Smooth muscle cell (in vitro differentiated cells): ENCODE measurements at regions not wholly inside any gene's neighbourhood (a gene's known extent, or its start where the extent isn't known, plus 50 kb on each side); places are given as distances from the start of the nearest gene placed in this dataset.

Experiments
- DNase-seq: peaks from one replicate; lab custom pipeline; 2025; ENCODE audit not compliant: unreplicated experiment; lab: John Stamatoyannopoulos, UW
- H2AFZ ChIP-seq: fragments of 200-600 bp; sonication (generic); 2 replicates; pipeline ENCODE4 v1.6.0; 2016; ENCODE audit warnings: antibody characterized with exemption, low read depth, mild to moderate bottlenecking
- H3F3A ChIP-seq: fragments of 200-600 bp; sonication (generic); 2 replicates; pipeline ENCODE4 v1.6.0; 2017; ENCODE audit warnings: antibody characterized with exemption, low read depth
- H3K27ac ChIP-seq: fragments of 200-600 bp; sonication (generic); 2 replicates; pipeline ENCODE4 v1.5.1; 2016; ENCODE audit warnings: low read depth, mild to moderate bottlenecking
- H3K27me3 ChIP-seq: fragments of 200-600 bp; sonication (generic); 2 replicates; pipeline ENCODE4 v1.6.1; 2016; ENCODE audit warnings: low read depth, mild to moderate bottlenecking
- H3K36me3 ChIP-seq: fragments of 200-600 bp; sonication (generic); 2 replicates; pipeline ENCODE4 v1.5.1; 2016; ENCODE audit warnings: low read depth
- H3K4me1 ChIP-seq: fragments of 200-600 bp; sonication (generic); 2 replicates; pipeline ENCODE4 v1.5.1; 2016; ENCODE audit warnings: low read depth
- H3K4me2 ChIP-seq: fragments of 200-600 bp; sonication (generic); 2 replicates; pipeline ENCODE4 v1.6.0; 2016; ENCODE audit warnings: mild to moderate bottlenecking
- H3K4me3 ChIP-seq: fragments of 200-600 bp; sonication (generic); 2 replicates; pipeline ENCODE4 v1.5.1; 2016; ENCODE audit warnings: mild to moderate bottlenecking
- H3K79me2 ChIP-seq: fragments of 200-600 bp; sonication (generic); 2 replicates; pipeline ENCODE4 v1.6.0; 2016; ENCODE audit warnings: low read depth, mild to moderate bottlenecking
- H3K9ac ChIP-seq: fragments of 200-600 bp; sonication (generic); 2 replicates; pipeline ENCODE4 v1.6.0; 2016; ENCODE audit warnings: low read depth
- H3K9me3 ChIP-seq: fragments of 200-600 bp; sonication (generic); replicated peaks from 2 replicates; pipeline ENCODE4 v1.5.1; 2016; ENCODE audit warnings: low read depth
- H4K20me1 ChIP-seq: fragments of 200-600 bp; sonication (generic); 2 replicates; pipeline ENCODE4 v1.6.0; 2016; ENCODE audit warnings: low read depth
- CTCF ChIP-seq: fragments of 200-600 bp; sonication (generic); IDR thresholded peaks from 2 replicates; pipeline ENCODE4 v1.5.1; 2017; ENCODE audit warnings: borderline replicate concordance, mild to moderate bottlenecking, antibody characterized with exemption; ENCODE audit not compliant: insufficient read depth, poor library complexity, severe bottlenecking
- WGBS: methylation state at CpG from one replicate; pipeline ENCODE4 v1.1.7; 2016; ENCODE audit warnings: low lambda C conversion rate; 5-methylcytosine and 5-hydroxymethylcytosine counted together

GRCh38 chr2:128522829-128523228, 204.2 kb upstream of the HS6ST1 start:
- no peak overlapping the region for H3K4me3 ChIP-seq
- no peak for TF ChIP-seq CTCF
- 93% methylated on average over 7 of the region's 7 CpGs for WGBS

GRCh38 chr2:128523457-128523856, 204.8 kb upstream of the HS6ST1 start:
- DNase-seq, result no peak
- WGBS, result 64% methylated on average over 4 of the region's 4 CpGs
- no peaks in the 10 kb centered on the region for H3K4me1 ChIP-seq
- no peaks in the 10 kb centered on the region for H4K20me1 ChIP-seq
- no peak overlapping the region for H3K4me3 ChIP-seq
- no peak overlapping the region for H3K9ac ChIP-seq
- no peaks in the 10 kb centered on the region for H3K36me3 ChIP-seq
- no peaks in the 10 kb centered on the region for H3F3A ChIP-seq
- H2AFZ ChIP-seq, result no peak overlapping the region
- no peak for TF ChIP-seq CTCF
- H3K4me2 ChIP-seq, result no peak overlapping the region
- H3K9me3 ChIP-seq, result no peaks in the 10 kb centered on the region
- no peak overlapping the region for H3K27ac ChIP-seq
- no peaks in the 10 kb centered on the region for H3K79me2 ChIP-seq
- H3K27me3 ChIP-seq, result no peaks in the 10 kb centered on the region

More at GRCh38 chr2:128522829-128523228, 204.2 kb upstream of the HS6ST1 start:
- Histone ChIP-seq H2AFZ (no peak overlapping the region), H3K4me2 (no peak overlapping the region), H4K20me1 (no peaks in the 10 kb centered on the region), H3K9me3 (no peaks in the 10 kb centered on the region), H3K79me2 (no peaks in the 10 kb centered on the region), H3K9ac (no peak overlapping the region), H3K27me3 (no peaks in the 10 kb centered on the region), H3K36me3 (no peaks in the 10 kb centered on the region), H3K4me1 (no peaks in the 10 kb centered on the region), H3F3A (no peaks in the 10 kb centered on the region), H3K27ac (no peak overlapping the region)
- DNase-seq, result no peak

GRCh38 chr2:128524183-128524582, 205.5 kb upstream of the HS6ST1 start:
- DNase-seq, result no peak
- H3K27ac ChIP-seq, result no peak overlapping the region
- H3K9me3 ChIP-seq, result no peaks in the 10 kb centered on the region
- no peak overlapping the region for H2AFZ ChIP-seq
- no peaks in the 10 kb centered on the region for H3K27me3 ChIP-seq
- no peak overlapping the region for H3K4me2 ChIP-seq
- no peak overlapping the region for H3K4me3 ChIP-seq
- H3K36me3 ChIP-seq, result no peaks in the 10 kb centered on the region
- H3K79me2 ChIP-seq, result no peaks in the 10 kb centered on the region
- TF ChIP-seq CTCF, result no peak
- 94% methylated on average over 6 of the region's 6 CpGs for WGBS
- H3K9ac ChIP-seq, result no peak overlapping the region
- H3K4me1 ChIP-seq, result no peaks in the 10 kb centered on the region
- no peaks in the 10 kb centered on the region for H4K20me1 ChIP-seq
- H3F3A ChIP-seq, result no peaks in the 10 kb centered on the region

- H3K27ac ChIP-seq, result no peak overlapping the region
- H3K9me3 ChIP-seq, result no peaks in the 10 kb centered on the region
- H3K79me2 ChIP-seq, result no peaks in the 10 kb centered on the region
- H3K4me2 ChIP-seq, result no peak overlapping the region
- 93% methylated on average over 6 of the region's 6 CpGs for WGBS
- H3K27me3 ChIP-seq, result no peaks in the 10 kb centered on the region
- H3K36me3 ChIP-seq, result no peaks in the 10 kb centered on the region
- no peak for DNase-seq
- no peak overlapping the region for H2AFZ ChIP-seq
- H3K4me1 ChIP-seq, result no peaks in the 10 kb centered on the region
- TF ChIP-seq CTCF, result no peak
- H3K9ac ChIP-seq, result no peak overlapping the region
- H3K4me3 ChIP-seq, result no peak overlapping the region
- H3F3A ChIP-seq, result no peaks in the 10 kb centered on the region
- H4K20me1 ChIP-seq, result no peaks in the 10 kb centered on the region
Measured at GRCh38 chr2:128525653-128526052, 207.0 kb upstream of the HS6ST1 start.
